ENCODE measurements at regions not wholly inside any gene's neighbourhood (a gene's known extent, or its start where the extent isn't known, plus 50 kb on each side); places are given as distances from the start of the nearest gene placed in this dataset.
"Not testable (repeated sequence)": the region's sequence is repeated elsewhere in the genome, so short reads cannot be mapped to it uniquely, and the experiment has no call there.

GRCh38 chr5:33194914-33195313, 245.9 kb upstream of the TARS1 start:
- Mint-ChIP-seq H3K27ac (no peak overlapping the region), H3K9me3 (peaks cover 12% of the 10 kb centered on the region), H3K36me3 (ENCODE audit: low read depth) (no peaks in the 10 kb centered on the region), H3K4me1 (no peaks in the 10 kb centered on the region), H3K27me3 (no peaks in the 10 kb centered on the region), H3K4me3 (no peak overlapping the region)
- DNase-seq = no peak
- no peak for ATAC-seq

GRCh38 chr5:33195431-33196165, 245.2 kb upstream of the TARS1 start:
- H3K4me3 Mint-ChIP-seq = no peak overlapping the region

GRCh38 chr5:33198836-33199235, 241.9 kb upstream of the TARS1 start:
- Mint-ChIP-seq H3K27me3 (no peaks in the 10 kb centered on the region), H3K9me3 (peaks cover 6% of the 10 kb centered on the region), H3K27ac (no peak overlapping the region), H3K36me3 (ENCODE audit: low read depth) (no peaks in the 10 kb centered on the region), H3K4me3 (no peak overlapping the region), H3K4me1 (no peaks in the 10 kb centered on the region)
- no peak for DNase-seq
- no peak for ATAC-seq

More at GRCh38 chr5:33195431-33196165, 245.2 kb upstream of the TARS1 start:
- Mint-ChIP-seq H3K4me1 (no peaks in the 10 kb centered on the region), H3K27ac (no peak overlapping the region), H3K27me3 (no peaks in the 10 kb centered on the region), H3K9me3 (peaks cover 12% of the 10 kb centered on the region), H3K36me3 (ENCODE audit: low read depth) (no peaks in the 10 kb centered on the region)
- no peak for DNase-seq
- ATAC-seq = no peak

GRCh38 chr5:33203931-33204330, 236.8 kb upstream of the TARS1 start:
- no peaks in the 10 kb centered on the region for H3K36me3 Mint-ChIP-seq (ENCODE audit: low read depth)
- ATAC-seq = no peak
- peaks cover 6% of the 10 kb centered on the region for H3K9me3 Mint-ChIP-seq
- no peak overlapping the region for H3K4me3 Mint-ChIP-seq
- no peaks in the 10 kb centered on the region for H3K27me3 Mint-ChIP-seq
- no peaks in the 10 kb centered on the region for H3K4me1 Mint-ChIP-seq
- DNase-seq = no peak
- no peak overlapping the region for H3K27ac Mint-ChIP-seq

GRCh38 chr5:33205079-33205478, 235.7 kb upstream of the TARS1 start:
- no peak for ATAC-seq
- no peak for DNase-seq
- Mint-ChIP-seq H3K27ac (no peak overlapping the region), H3K4me3 (no peak overlapping the region), H3K9me3 (peaks cover 6% of the 10 kb centered on the region), H3K36me3 (ENCODE audit: low read depth) (no peaks in the 10 kb centered on the region), H3K4me1 (no peaks in the 10 kb centered on the region), H3K27me3 (no peaks in the 10 kb centered on the region)

GRCh38 chr5:33205727-33206410, 234.9 kb upstream of the TARS1 start:
- Mint-ChIP-seq H3K27me3 (no peaks in the 10 kb centered on the region), H3K4me3 (no peak overlapping the region), H3K36me3 (ENCODE audit: low read depth) (no peaks in the 10 kb centered on the region), H3K4me1 (no peaks in the 10 kb centered on the region), H3K27ac (no peak overlapping the region), H3K9me3 (peaks cover 6% of the 10 kb centered on the region)
- ATAC-seq (no peak), DNase-seq (no peak)

- no peak for ATAC-seq
- H3K27me3 Mint-ChIP-seq = no peaks in the 10 kb centered on the region
These were observed 233.7 kb upstream of the TARS1 start for GRCh38 chr5:33206962-33207506.

GRCh38 chr5:33209252-33209651, 231.5 kb upstream of the TARS1 start:
- H3K4me1 Mint-ChIP-seq = no peaks in the 10 kb centered on the region
- DNase-seq (no peak), ATAC-seq (no peak)
- H3K27me3 Mint-ChIP-seq = peaks cover 2% of the 10 kb centered on the region
- no peaks in the 10 kb centered on the region for H3K36me3 Mint-ChIP-seq (ENCODE audit: low read depth)
- no peak overlapping the region for H3K4me3 Mint-ChIP-seq
- H3K9me3 Mint-ChIP-seq = peaks cover 6% of the 10 kb centered on the region
- no peak overlapping the region for H3K27ac Mint-ChIP-seq

More at GRCh38 chr5:33206962-33207506, 233.7 kb upstream of the TARS1 start:
- Mint-ChIP-seq H3K27ac (no peak overlapping the region), H3K9me3 (peaks cover 6% of the 10 kb centered on the region), H3K4me1 (no peaks in the 10 kb centered on the region), H3K36me3 (ENCODE audit: low read depth) (no peaks in the 10 kb centered on the region), H3K4me3 (no peak overlapping the region)
- no peak for DNase-seq

- H3K4me3 Mint-ChIP-seq; ATAC-seq; DNase-seq; H3K27ac Mint-ChIP-seq; H3K4me1 Mint-ChIP-seq; H3K9me3 Mint-ChIP-seq; H3K36me3 Mint-ChIP-seq (ENCODE audit: low read depth); H3K27me3 Mint-ChIP-seq: not testable (repeated sequence)
These were observed 230.5 kb upstream of the TARS1 start for GRCh38 chr5:33210221-33210620.

GRCh38 chr5:33210978-33211377, 229.8 kb upstream of the TARS1 start:
- no peaks in the 10 kb centered on the region for H3K36me3 Mint-ChIP-seq (ENCODE audit: low read depth)
- no peak for ATAC-seq
- no peak overlapping the region for H3K4me3 Mint-ChIP-seq
- H3K4me1 Mint-ChIP-seq = no peaks in the 10 kb centered on the region
- no peaks in the 10 kb centered on the region for H3K9me3 Mint-ChIP-seq
- H3K27ac Mint-ChIP-seq = no peak overlapping the region
- H3K27me3 Mint-ChIP-seq = peaks cover 2% of the 10 kb centered on the region
- no peak for DNase-seq

GRCh38 chr5:33212439-33212838, 228.3 kb upstream of the TARS1 start:
- no peak for ATAC-seq
- DNase-seq = no peak
- no peak overlapping the region for H3K4me3 Mint-ChIP-seq
- no peaks in the 10 kb centered on the region for H3K9me3 Mint-ChIP-seq
- peaks cover 2% of the 10 kb centered on the region for H3K27me3 Mint-ChIP-seq
- H3K27ac Mint-ChIP-seq = no peak overlapping the region
- no peaks in the 10 kb centered on the region for H3K4me1 Mint-ChIP-seq
- H3K36me3 Mint-ChIP-seq (ENCODE audit: low read depth) = no peaks in the 10 kb centered on the region

GRCh38 chr5:33212900-33213299, 227.9 kb upstream of the TARS1 start:
- H3K9me3 Mint-ChIP-seq = no peaks in the 10 kb centered on the region
- no peak overlapping the region for H3K4me3 Mint-ChIP-seq
- no peaks in the 10 kb centered on the region for H3K4me1 Mint-ChIP-seq
- no peaks in the 10 kb centered on the region for H3K36me3 Mint-ChIP-seq (ENCODE audit: low read depth)
- no peak for ATAC-seq
- peaks cover 2% of the 10 kb centered on the region for H3K27me3 Mint-ChIP-seq
- H3K27ac Mint-ChIP-seq = no peak overlapping the region
- no peak for DNase-seq

- no peaks in the 10 kb centered on the region for H3K4me1 Mint-ChIP-seq
These were observed 217.0 kb upstream of the TARS1 start for GRCh38 chr5:33223563-33224284.

GRCh38 chr5:33224285-33224961, 216.3 kb upstream of the TARS1 start:
- ATAC-seq (no peak), DNase-seq (no peak)
- Mint-ChIP-seq H3K9me3 (peaks cover 4% of the 10 kb centered on the region), H3K27me3 (peaks cover 3% of the 10 kb centered on the region), H3K27ac (no peak overlapping the region), H3K4me1 (no peaks in the 10 kb centered on the region), H3K36me3 (ENCODE audit: low read depth) (no peaks in the 10 kb centered on the region), H3K4me3 (no peak overlapping the region)

More at GRCh38 chr5:33223563-33224284, 217.0 kb upstream of the TARS1 start:
- DNase-seq = no peak
- ATAC-seq = no peak
- H3K36me3 Mint-ChIP-seq (ENCODE audit: low read depth) = no peaks in the 10 kb centered on the region
- no peak overlapping the region for H3K4me3 Mint-ChIP-seq
- no peak overlapping the region for H3K27ac Mint-ChIP-seq
- no peaks in the 10 kb centered on the region for H3K27me3 Mint-ChIP-seq
- H3K9me3 Mint-ChIP-seq = peaks cover 4% of the 10 kb centered on the region

Data from activated naive CD8-positive, alpha-beta T cell treated with anti-CD3 and anti-CD28 coated beads, Interleukin-2, amount 50 U/mL, for 24 hours (primary cell).